Transverse colon (tissue), 4 donors: ENCODE measurements at regions not wholly inside any gene's neighbourhood (a gene's known extent, or its start where the extent isn't known, plus 50 kb on each side); places are given as distances from the start of the nearest gene placed in this dataset.

ENCODE experiments used
- DNase-seq: peaks from one replicate; pipeline ENCODE4 v3.0.0-alpha.2; 2019
- H3K27ac ChIP-seq, 4 donors: fragments of 200-600 bp; sonication (generic); 2 replicates each; pipeline ENCODE4 v1.5.1; 2016 to 2018; ENCODE audit warnings: inconsistent platforms in 4 of 4
- H3K27me3 ChIP-seq: fragments of 200-600 bp; sonication (generic); 2 replicates; pipeline ENCODE4 v1.5.1; 2017; ENCODE audit warnings: inconsistent platforms
- H3K36me3 ChIP-seq, 4 donors: fragments of 200-600 bp; sonication (generic); 2 replicates each; pipeline ENCODE4 v1.5.1; 2017 to 2019; ENCODE audit warnings: inconsistent platforms in 4 of 4
- H3K4me1 ChIP-seq, 4 donors: fragments of 200-600 bp; sonication (generic); 2 replicates each; pipeline ENCODE4 v1.5.1; 2017 to 2020; ENCODE audit warnings: inconsistent platforms in 4 of 4
- H3K4me3 ChIP-seq, 4 donors: fragments of 200-600 bp; sonication (generic); 1 replicate in 1 of 4; 2 replicates in 3 of 4; pipeline versions ENCODE4 v1.5.1 to v1.6.1; 2017 to 2019; ENCODE audit warnings: inconsistent platforms in 4 of 4
- H3K9me3 ChIP-seq, 2 donors: fragments of 200-600 bp; sonication (generic); 2 replicates each; pipeline ENCODE4 v1.5.1; 2017 to 2019; ENCODE audit warnings: inconsistent platforms in 2 of 2
- EP300 ChIP-seq: sonication (generic); formaldehyde crosslinking; IDR thresholded peaks from one replicate; pipeline ENCODE4 v1.6.1; 2017; ENCODE audit warnings: antibody characterized with exemption, low read depth
- POLR2A ChIP-seq: fragments of 450-650 bp; IDR thresholded peaks from one replicate; pipeline ENCODE4 v1.6.1; 2016; ENCODE audit warnings: antibody characterized with exemption, mild to moderate bottlenecking, moderate library complexity
- POLR2AphosphoS5 ChIP-seq, 3 donors: sonication (generic); formaldehyde crosslinking; IDR thresholded peaks; one replicate each; pipeline ENCODE4 v1.6.1; 2016; ENCODE audit warnings: antibody characterized with exemption in 3 of 3
- WGBS, 2 donors: methylation state at CpG; one replicate each; pipeline ENCODE4 v1.1.5; 2018; ENCODE audit warnings: low coverage in 1 of 2; 5-methylcytosine and 5-hydroxymethylcytosine counted together
- in situ Hi-C, 4 donors: fragments of 200-750 bp; cut with MboI; loops; one replicate each; pipeline versions ENCODE4 v1.15.0 to v1.15.1; 2017; ENCODE audit warnings: low sequenced_read_pairs in 3 of 4, low pct_ligation_motif_present in 1 of 4, low pct_unique_long_range_greater_than_20kb in 1 of 4
- intact Hi-C: fragments of 100-400 bp; cut with DNase I; formaldehyde crosslinking; loops from one replicate; pipeline ENCODE4 v1.15.1; 2023; ENCODE audit warnings: low total_unique reads
- TF ChIP-seq, protein P1 (sequence below), 5 experiments: fragments of 200-600 bp in 3 of 5; fragments of 450-650 bp in 2 of 5; sonication (generic) in 3 of 5; IDR thresholded peaks; 1 replicate in 2 of 5; 2 replicates in 3 of 5; pipeline ENCODE4 v1.5.1; 2016 to 2017; ENCODE audit warnings: antibody characterized with exemption in 5 of 5, inconsistent platforms in 3 of 5, mild to moderate bottlenecking in 2 of 5, moderate library complexity in 1 of 5

DNA sequence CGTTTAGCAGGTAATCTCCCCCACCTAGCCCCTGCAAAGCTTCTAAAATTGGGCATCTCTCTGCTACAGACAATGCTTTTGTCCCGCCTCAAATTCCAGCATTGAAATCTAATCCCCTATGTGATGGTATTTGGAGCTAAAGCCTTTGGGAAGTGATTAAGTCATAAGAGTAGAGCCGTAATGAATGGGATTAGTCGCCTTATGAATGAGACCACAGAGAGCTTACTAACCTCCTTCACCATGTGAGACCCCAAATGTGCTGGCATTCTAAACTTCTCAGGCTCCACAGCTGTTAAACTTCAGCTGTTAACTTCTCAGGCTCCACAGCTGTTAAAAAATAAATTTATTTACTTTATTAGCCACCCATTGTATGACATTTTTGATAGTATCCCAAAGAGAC is 374.2 kb upstream of the BCHE start:
- no peak overlapping the region for H3K27ac ChIP-seq
- no peaks in the 10 kb centered on the region for H3K9me3 ChIP-seq
- no peaks in the 10 kb centered on the region for H3K36me3 ChIP-seq
- H3K4me3 ChIP-seq = no peak overlapping the region
- TF ChIP-seq, protein P1, sequence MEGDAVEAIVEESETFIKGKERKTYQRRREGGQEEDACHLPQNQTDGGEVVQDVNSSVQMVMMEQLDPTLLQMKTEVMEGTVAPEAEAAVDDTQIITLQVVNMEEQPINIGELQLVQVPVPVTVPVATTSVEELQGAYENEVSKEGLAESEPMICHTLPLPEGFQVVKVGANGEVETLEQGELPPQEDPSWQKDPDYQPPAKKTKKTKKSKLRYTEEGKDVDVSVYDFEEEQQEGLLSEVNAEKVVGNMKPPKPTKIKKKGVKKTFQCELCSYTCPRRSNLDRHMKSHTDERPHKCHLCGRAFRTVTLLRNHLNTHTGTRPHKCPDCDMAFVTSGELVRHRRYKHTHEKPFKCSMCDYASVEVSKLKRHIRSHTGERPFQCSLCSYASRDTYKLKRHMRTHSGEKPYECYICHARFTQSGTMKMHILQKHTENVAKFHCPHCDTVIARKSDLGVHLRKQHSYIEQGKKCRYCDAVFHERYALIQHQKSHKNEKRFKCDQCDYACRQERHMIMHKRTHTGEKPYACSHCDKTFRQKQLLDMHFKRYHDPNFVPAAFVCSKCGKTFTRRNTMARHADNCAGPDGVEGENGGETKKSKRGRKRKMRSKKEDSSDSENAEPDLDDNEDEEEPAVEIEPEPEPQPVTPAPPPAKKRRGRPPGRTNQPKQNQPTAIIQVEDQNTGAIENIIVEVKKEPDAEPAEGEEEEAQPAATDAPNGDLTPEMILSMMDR (IDR thresholded peaks at IDR 0.05) = no peak
- TF ChIP-seq POLR2A (no peak), EP300 (no peak), POLR2AphosphoS5 (IDR thresholded peaks at IDR 0.05) (no peak)
- no peaks in the 10 kb centered on the region for H3K27me3 ChIP-seq
- no peaks in the 10 kb centered on the region for H3K4me1 ChIP-seq
- intact Hi-C loops (no loop called here), in situ Hi-C loops (no loop called here)
- 85 to 93% methylated on average over 3 to 4 of the region's 4 CpGs for WGBS, 2 donors
- no peak for DNase-seq

DNA sequence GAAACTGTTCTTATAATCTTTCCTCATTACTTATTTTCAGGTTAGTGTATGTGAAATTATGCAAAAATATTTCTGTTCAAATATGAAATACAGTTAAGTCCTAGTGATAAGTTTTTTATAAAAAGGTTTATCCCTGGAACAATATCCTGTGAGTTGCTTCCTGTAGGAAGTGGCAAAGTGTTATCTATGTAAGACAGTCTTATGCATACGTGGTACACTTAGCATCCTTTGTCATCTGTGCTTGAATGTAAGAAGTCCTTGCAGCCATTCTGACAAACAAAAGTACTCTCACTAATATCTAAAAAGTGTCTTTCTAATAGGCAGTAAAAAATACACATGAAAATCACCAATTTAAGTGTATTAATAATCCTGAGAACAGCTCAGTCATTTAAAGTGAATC is 372.5 kb upstream of the BCHE start:
- intact Hi-C loops (no loop called here), in situ Hi-C loops (no loop called here)
- no peaks in the 10 kb centered on the region for H3K27me3 ChIP-seq
- WGBS, 2 donors = 63% methylated on average over 1 of the region's 1 CpG
- no peak overlapping the region for H3K4me3 ChIP-seq
- no peaks in the 10 kb centered on the region for H3K9me3 ChIP-seq
- no peaks in the 10 kb centered on the region for H3K4me1 ChIP-seq
- H3K36me3 ChIP-seq = no peaks in the 10 kb centered on the region
- no peak for TF ChIP-seq POLR2AphosphoS5 (IDR thresholded peaks at IDR 0.05)
- TF ChIP-seq EP300 = no peak
- no peak for TF ChIP-seq POLR2A
- no peak for DNase-seq
- no peak overlapping the region for H3K27ac ChIP-seq

DNA sequence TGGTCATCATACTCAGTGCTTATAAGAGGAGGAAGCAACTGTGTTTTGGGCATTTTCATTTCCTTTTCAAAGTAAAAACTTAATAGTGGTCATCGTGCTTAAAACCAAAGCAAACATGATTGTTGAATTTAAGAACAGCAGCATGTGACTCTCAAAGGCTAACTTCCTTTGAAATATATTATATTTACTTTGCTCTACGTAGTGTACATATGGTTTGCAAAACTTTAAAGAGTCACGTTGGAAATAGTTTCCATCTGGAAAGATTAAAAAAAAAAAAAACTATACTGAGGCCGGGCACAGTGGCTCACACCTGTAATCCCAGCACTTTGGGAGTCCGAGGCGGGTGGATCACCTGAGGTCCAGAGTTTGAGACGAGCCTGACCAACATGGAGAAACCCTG is 367.9 kb upstream of the BCHE start:
- Histone ChIP-seq H3K4me3 (no peak overlapping the region), H3K4me1 (no peaks in the 10 kb centered on the region), H3K27ac (no peak overlapping the region), H3K9me3 (peaks cover 0 to 4% of the 10 kb centered on the region in 2 donors), H3K27me3 (no peaks in the 10 kb centered on the region), H3K36me3 (no peaks in the 10 kb centered on the region)
- intact Hi-C loops = no loop called here
- DNase-seq = no peak
- WGBS, 2 donors = 36 to 41% methylated on average over 3 to 7 of the region's 7 CpGs
- TF ChIP-seq EP300 (no peak), POLR2A (no peak), POLR2AphosphoS5 (IDR thresholded peaks at IDR 0.05) (no peak)
- TF ChIP-seq, protein P1 (IDR thresholded peaks at IDR 0.05) = no peak
- in situ Hi-C loops = no loop called here

DNA sequence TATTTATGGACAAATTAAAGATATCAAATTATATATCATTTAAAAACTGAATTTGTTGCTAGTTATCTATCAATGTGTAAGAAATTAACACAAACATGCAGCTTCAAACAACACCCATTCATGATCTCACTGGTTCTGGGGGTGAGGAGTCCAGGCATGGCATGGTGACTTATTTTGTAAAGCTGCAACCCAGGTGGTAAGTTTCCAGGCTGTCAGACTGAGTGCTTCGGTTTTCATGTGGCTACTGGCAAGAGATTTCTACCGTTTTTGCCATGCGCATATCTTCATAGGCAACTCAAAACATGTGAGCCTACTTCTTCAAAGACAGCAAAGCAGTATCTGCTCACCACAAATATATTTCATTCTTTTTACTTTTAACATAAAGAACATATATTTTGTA is 364.3 kb upstream of the BCHE start:
- Histone ChIP-seq H3K36me3 (no peaks in the 10 kb centered on the region), H3K4me3 (no peak overlapping the region), H3K27me3 (no peaks in the 10 kb centered on the region), H3K4me1 (peaks cover 0 to 6% (median 2%) of the 10 kb centered on the region in 4 donors), H3K9me3 (peaks cover 0 to 4% of the 10 kb centered on the region in 2 donors), H3K27ac (no peak overlapping the region)
- intact Hi-C loops = no loop called here
- in situ Hi-C loops = no loop called here
- WGBS, 2 donors = 77 to 83% methylated on average over 3 of the region's 3 CpGs
- TF ChIP-seq POLR2A = no peak
- TF ChIP-seq, protein P1 (IDR thresholded peaks at IDR 0.05) = no peak
- TF ChIP-seq POLR2AphosphoS5 (IDR thresholded peaks at IDR 0.05) = no peak
- TF ChIP-seq EP300 = no peak
- no peak for DNase-seq

DNA sequence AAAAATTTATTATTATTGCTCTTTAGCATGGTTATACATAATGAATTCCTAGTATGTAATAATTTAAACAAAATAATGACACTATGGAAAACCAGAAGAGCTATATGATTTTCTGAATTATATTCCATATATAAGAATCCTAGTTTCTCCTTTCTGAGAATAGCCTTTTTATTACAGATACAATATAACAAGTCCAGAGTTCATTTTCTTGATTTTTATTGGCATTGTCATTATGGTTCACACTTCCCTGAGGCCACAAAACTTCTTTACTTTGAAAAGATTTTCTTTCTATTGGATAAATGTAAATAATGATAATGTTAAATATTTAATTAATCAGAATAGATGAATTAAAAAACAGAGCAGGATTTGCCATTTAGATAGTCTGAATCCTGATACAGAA is 362.3 kb upstream of the BCHE start:
- TF ChIP-seq, protein P1 (IDR thresholded peaks at IDR 0.05) = no peak
- TF ChIP-seq POLR2A (no peak), POLR2AphosphoS5 (IDR thresholded peaks at IDR 0.05) (no peak), EP300 (no peak)
- H3K9me3 ChIP-seq = peaks cover 0 to 4% of the 10 kb centered on the region in 2 donors
- H3K27me3 ChIP-seq = no peaks in the 10 kb centered on the region
- H3K4me3 ChIP-seq = no peak overlapping the region
- no peaks in the 10 kb centered on the region for H3K36me3 ChIP-seq
- no peak for DNase-seq
- no peak overlapping the region for H3K27ac ChIP-seq
- intact Hi-C loops = no loop called here
- H3K4me1 ChIP-seq = peaks cover 0 to 6% (median 2%) of the 10 kb centered on the region in 4 donors
- in situ Hi-C loops = no loop called here
